Transverse colon (tissue), 4 donors: ENCODE measurements at regions not wholly inside any gene's neighbourhood (a gene's known extent, or its start where the extent isn't known, plus 50 kb on each side); places are given as distances from the start of the nearest gene placed in this dataset.

Source experiments
- EP300 ChIP-seq: sonication (generic); formaldehyde crosslinking; IDR thresholded peaks from one replicate; pipeline ENCODE4 v1.6.1; 2017; ENCODE audit warnings: antibody characterized with exemption, low read depth
- POLR2AphosphoS5 ChIP-seq, 3 donors: sonication (generic); formaldehyde crosslinking; IDR thresholded peaks; one replicate each; pipeline ENCODE4 v1.6.1; 2016; ENCODE audit warnings: antibody characterized with exemption in 3 of 3
- TF ChIP-seq, protein P1 (sequence below), 5 experiments: fragments of 200-600 bp in 3 of 5; fragments of 450-650 bp in 2 of 5; sonication (generic) in 3 of 5; IDR thresholded peaks; 1 replicate in 2 of 5; 2 replicates in 3 of 5; pipeline ENCODE4 v1.5.1; 2016 to 2017; ENCODE audit warnings: antibody characterized with exemption in 5 of 5, inconsistent platforms in 3 of 5, mild to moderate bottlenecking in 2 of 5, moderate library complexity in 1 of 5

DNA sequence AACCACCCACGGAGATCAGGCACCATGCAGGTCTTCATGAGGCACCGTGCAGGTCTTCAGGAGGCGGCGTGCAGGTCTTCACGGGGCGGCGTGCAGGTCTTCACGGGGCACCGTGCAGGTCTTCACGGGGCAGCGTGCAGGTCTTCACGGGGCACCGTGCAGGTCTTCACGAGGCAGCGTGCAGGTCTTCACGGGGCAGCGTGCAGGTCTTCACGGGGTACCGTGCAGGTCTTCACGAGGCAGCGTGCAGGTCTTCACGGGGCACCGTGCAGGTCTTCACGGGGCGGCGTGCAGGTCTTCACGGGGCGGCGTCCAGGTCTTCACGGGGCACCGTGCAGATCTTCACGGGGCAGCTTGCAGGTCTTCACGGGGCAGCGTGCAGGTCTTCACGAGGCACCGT is 350.4 kb upstream of the PKDCC start:
- TF ChIP-seq POLR2AphosphoS5 (IDR thresholded peaks at IDR 0.05) (no peak), EP300 (no peak)
- TF ChIP-seq, protein P1, sequence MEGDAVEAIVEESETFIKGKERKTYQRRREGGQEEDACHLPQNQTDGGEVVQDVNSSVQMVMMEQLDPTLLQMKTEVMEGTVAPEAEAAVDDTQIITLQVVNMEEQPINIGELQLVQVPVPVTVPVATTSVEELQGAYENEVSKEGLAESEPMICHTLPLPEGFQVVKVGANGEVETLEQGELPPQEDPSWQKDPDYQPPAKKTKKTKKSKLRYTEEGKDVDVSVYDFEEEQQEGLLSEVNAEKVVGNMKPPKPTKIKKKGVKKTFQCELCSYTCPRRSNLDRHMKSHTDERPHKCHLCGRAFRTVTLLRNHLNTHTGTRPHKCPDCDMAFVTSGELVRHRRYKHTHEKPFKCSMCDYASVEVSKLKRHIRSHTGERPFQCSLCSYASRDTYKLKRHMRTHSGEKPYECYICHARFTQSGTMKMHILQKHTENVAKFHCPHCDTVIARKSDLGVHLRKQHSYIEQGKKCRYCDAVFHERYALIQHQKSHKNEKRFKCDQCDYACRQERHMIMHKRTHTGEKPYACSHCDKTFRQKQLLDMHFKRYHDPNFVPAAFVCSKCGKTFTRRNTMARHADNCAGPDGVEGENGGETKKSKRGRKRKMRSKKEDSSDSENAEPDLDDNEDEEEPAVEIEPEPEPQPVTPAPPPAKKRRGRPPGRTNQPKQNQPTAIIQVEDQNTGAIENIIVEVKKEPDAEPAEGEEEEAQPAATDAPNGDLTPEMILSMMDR (IDR thresholded peaks at IDR 0.05): no peak
